ENCODE measurements at regions not wholly inside any gene's neighbourhood (a gene's known extent, or its start where the extent isn't known, plus 50 kb on each side); places are given as distances from the start of the nearest gene placed in this dataset.

- TF ChIP-seq POLR2A (IDR thresholded peaks at IDR 0.05) = no peak
- no peak for TF ChIP-seq CTCF (IDR thresholded peaks at IDR 0.05)
Measured at GRCh38 chrX:14476205-14476604, 53.1 kb upstream of the GLRA2 start.
